ENCODE measurements at regions not wholly inside any gene's neighbourhood (a gene's known extent, or its start where the extent isn't known, plus 50 kb on each side); places are given as distances from the start of the nearest gene placed in this dataset.

DNA sequence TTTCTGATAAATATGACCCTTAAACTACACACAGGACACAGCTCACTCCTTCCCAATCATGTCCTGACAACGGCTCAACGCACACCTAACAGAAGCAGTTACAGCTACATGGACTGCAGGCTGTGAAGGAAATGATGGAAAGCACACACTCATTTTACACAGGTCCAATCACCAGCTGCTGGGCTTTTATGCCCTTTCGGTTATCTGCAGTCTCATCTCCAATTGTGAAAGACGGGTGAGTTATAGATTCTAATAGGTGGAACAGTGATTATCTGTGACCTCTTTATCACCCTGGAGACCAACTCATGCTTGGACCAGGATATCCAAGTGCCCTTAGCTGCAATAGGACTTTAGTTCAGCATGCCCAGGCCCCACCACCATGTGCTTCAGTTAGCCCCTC lies 110.4 kb upstream of the CREB1 start:
- no peaks in the 10 kb centered on the region for H4K20me1 ChIP-seq (ENCODE audit: insufficient read depth, low read length)
- H2AFZ ChIP-seq (ENCODE audit: low read length) = no peak overlapping the region
- TF ChIP-seq, protein P1, sequence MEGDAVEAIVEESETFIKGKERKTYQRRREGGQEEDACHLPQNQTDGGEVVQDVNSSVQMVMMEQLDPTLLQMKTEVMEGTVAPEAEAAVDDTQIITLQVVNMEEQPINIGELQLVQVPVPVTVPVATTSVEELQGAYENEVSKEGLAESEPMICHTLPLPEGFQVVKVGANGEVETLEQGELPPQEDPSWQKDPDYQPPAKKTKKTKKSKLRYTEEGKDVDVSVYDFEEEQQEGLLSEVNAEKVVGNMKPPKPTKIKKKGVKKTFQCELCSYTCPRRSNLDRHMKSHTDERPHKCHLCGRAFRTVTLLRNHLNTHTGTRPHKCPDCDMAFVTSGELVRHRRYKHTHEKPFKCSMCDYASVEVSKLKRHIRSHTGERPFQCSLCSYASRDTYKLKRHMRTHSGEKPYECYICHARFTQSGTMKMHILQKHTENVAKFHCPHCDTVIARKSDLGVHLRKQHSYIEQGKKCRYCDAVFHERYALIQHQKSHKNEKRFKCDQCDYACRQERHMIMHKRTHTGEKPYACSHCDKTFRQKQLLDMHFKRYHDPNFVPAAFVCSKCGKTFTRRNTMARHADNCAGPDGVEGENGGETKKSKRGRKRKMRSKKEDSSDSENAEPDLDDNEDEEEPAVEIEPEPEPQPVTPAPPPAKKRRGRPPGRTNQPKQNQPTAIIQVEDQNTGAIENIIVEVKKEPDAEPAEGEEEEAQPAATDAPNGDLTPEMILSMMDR (IDR thresholded peaks at IDR 0.05; ENCODE audit: extremely low read depth, low read depth, low read length) = no peak
- H3K4me3 ChIP-seq (ENCODE audit: insufficient read depth, low read length) = no peak overlapping the region
- DNase-seq (ENCODE audit: insufficient read length, low spot score, missing footprints) = no peak
- no peak overlapping the region for H3K27ac ChIP-seq (ENCODE audit: low read depth, low read length)
- no peaks in the 10 kb centered on the region for H3K27me3 ChIP-seq (ENCODE audit: insufficient read depth, low read length)
- no peaks in the 10 kb centered on the region for H3K36me3 ChIP-seq (ENCODE audit: insufficient read depth, low read length)
- peaks cover 20% of the 10 kb centered on the region for H3K4me1 ChIP-seq (ENCODE audit: insufficient read depth, low read length)
- no peak overlapping the region for H3K4me2 ChIP-seq (ENCODE audit: insufficient read depth, low read length)
- no peaks in the 10 kb centered on the region for H3K79me2 ChIP-seq (ENCODE audit: insufficient read depth, low read length)
- peaks cover 4% of the 10 kb centered on the region for H3K9me3 ChIP-seq (ENCODE audit: low read depth, low read length)

DNA sequence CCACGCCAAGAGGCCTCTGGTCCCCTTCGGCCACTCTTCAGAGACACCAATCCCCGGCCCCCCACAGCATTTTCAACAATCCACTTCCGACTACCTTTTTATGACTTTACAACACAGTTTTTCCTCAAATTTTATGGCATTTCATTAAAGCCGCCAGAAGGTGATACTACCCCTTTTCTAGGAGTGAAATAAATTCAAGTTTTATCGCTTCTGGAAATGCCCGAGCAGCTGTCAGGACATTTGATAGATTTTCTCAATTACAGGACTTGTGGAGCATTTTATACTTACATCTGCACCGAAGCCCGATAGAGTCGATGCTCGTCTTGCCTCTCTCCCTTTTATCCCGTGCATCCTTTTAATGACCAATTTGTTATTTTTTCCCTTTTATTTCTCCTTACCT lies 108.1 kb upstream of the CREB1 start:
- Histone ChIP-seq H3K36me3 (ENCODE audit: insufficient read depth, low read length) (no peaks in the 10 kb centered on the region), H4K20me1 (ENCODE audit: insufficient read depth, low read length) (no peaks in the 10 kb centered on the region), H3K9me3 (ENCODE audit: low read depth, low read length) (peaks cover 4% of the 10 kb centered on the region), H3K4me3 (ENCODE audit: insufficient read depth, low read length) (no peak overlapping the region), H2AFZ (ENCODE audit: low read length) (no peak overlapping the region), H3K79me2 (ENCODE audit: insufficient read depth, low read length) (no peaks in the 10 kb centered on the region), H3K27me3 (ENCODE audit: insufficient read depth, low read length) (no peaks in the 10 kb centered on the region), H3K4me2 (ENCODE audit: insufficient read depth, low read length) (no peak overlapping the region), H3K27ac (ENCODE audit: low read depth, low read length) (no peak overlapping the region), H3K4me1 (ENCODE audit: insufficient read depth, low read length) (peaks cover 13% of the 10 kb centered on the region)
- TF ChIP-seq, protein P1 (IDR thresholded peaks at IDR 0.05; ENCODE audit: extremely low read depth, low read depth, low read length) = no peak
- no peak for DNase-seq (ENCODE audit: insufficient read length, low spot score, missing footprints)

DNA sequence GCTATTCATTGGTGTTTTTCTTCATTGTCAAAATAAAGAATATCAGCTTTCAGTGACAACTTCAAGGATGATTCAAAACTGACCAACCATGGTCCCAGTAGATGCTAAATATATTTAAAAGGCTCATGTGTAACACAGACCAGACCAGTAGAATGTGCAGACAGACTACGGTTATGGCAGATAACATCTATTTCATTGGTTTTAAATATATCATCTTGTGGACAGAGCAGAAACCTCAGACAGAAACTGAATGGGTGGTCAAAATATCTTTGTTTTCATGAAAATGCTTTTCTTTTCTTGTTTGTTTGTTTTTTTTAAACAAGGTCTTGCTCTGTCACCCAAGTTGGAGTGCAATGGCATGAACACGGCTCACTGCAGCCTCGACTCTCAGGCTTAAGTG lies 107.4 kb upstream of the CREB1 start:
- H3K79me2 ChIP-seq (ENCODE audit: insufficient read depth, low read length) = no peaks in the 10 kb centered on the region
- no peaks in the 10 kb centered on the region for H3K27me3 ChIP-seq (ENCODE audit: insufficient read depth, low read length)
- H4K20me1 ChIP-seq (ENCODE audit: insufficient read depth, low read length) = no peaks in the 10 kb centered on the region
- TF ChIP-seq, protein P1 (IDR thresholded peaks at IDR 0.05; ENCODE audit: extremely low read depth, low read depth, low read length) = no peak
- H3K36me3 ChIP-seq (ENCODE audit: insufficient read depth, low read length) = no peaks in the 10 kb centered on the region
- peaks cover 4% of the 10 kb centered on the region for H3K9me3 ChIP-seq (ENCODE audit: low read depth, low read length)
- H3K4me1 ChIP-seq (ENCODE audit: insufficient read depth, low read length) = peaks cover 8% of the 10 kb centered on the region
- DNase-seq (ENCODE audit: insufficient read length, low spot score, missing footprints) = no peak
- H3K4me3 ChIP-seq (ENCODE audit: insufficient read depth, low read length) = no peak overlapping the region
- H3K27ac ChIP-seq (ENCODE audit: low read depth, low read length) = no peak overlapping the region
- no peak overlapping the region for H3K4me2 ChIP-seq (ENCODE audit: insufficient read depth, low read length)
- no peak overlapping the region for H2AFZ ChIP-seq (ENCODE audit: low read length)

DNA sequence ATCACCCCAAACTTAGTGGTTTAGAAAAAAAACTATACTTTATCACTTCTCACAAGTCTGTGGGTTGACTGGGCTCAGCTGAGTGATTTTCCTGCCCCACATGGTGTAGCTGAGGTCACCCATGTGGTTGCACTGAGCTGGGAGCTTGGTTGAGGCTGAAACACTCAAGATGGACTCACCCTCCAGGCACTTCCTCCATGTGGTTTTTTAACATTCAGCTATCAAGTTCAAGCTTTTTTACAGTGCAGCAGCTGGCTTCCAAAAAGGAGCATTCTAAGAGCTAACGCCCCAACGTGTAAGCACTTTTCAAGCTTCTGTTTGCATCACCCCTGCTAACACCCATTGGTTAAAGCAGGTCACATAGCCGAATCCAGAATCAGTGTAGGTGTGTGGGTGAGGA lies 105.9 kb upstream of the CREB1 start:
- Histone ChIP-seq H3K27me3 (ENCODE audit: insufficient read depth, low read length) (no peaks in the 10 kb centered on the region), H3K9me3 (ENCODE audit: low read depth, low read length) (peaks cover 4% of the 10 kb centered on the region), H3K4me1 (ENCODE audit: insufficient read depth, low read length) (peaks cover 3% of the 10 kb centered on the region), H4K20me1 (ENCODE audit: insufficient read depth, low read length) (no peaks in the 10 kb centered on the region), H2AFZ (ENCODE audit: low read length) (no peak overlapping the region), H3K27ac (ENCODE audit: low read depth, low read length) (peak overlapping the region; percentile 35), H3K36me3 (ENCODE audit: insufficient read depth, low read length) (no peaks in the 10 kb centered on the region), H3K4me3 (ENCODE audit: insufficient read depth, low read length) (no peak overlapping the region), H3K79me2 (ENCODE audit: insufficient read depth, low read length) (no peaks in the 10 kb centered on the region), H3K4me2 (ENCODE audit: insufficient read depth, low read length) (peak overlapping the region; percentile 20)
- TF ChIP-seq, protein P1 (IDR thresholded peaks at IDR 0.05; ENCODE audit: extremely low read depth, low read depth, low read length) = no peak
- peak; percentile 95 for DNase-seq (ENCODE audit: insufficient read length, low spot score, missing footprints)

Measured in osteoblast (primary cell).